GM21381 (cell line): ENCODE measurements at regions not wholly inside any gene's neighbourhood (a gene's known extent, or its start where the extent isn't known, plus 50 kb on each side); places are given as distances from the start of the nearest gene placed in this dataset.
"Not testable (repeated sequence)": the region's sequence is repeated elsewhere in the genome, so short reads cannot be mapped to it uniquely, and the experiment has no call there.

Experiments
- ATAC-seq: cut with Tn5 transposase; IDR thresholded peaks from one replicate; pipeline ENCODE4 v1.9.1; 2021; ENCODE audit warnings: mild to moderate bottlenecking, moderate library complexity; ENCODE audit not compliant: unreplicated experiment

DNA sequence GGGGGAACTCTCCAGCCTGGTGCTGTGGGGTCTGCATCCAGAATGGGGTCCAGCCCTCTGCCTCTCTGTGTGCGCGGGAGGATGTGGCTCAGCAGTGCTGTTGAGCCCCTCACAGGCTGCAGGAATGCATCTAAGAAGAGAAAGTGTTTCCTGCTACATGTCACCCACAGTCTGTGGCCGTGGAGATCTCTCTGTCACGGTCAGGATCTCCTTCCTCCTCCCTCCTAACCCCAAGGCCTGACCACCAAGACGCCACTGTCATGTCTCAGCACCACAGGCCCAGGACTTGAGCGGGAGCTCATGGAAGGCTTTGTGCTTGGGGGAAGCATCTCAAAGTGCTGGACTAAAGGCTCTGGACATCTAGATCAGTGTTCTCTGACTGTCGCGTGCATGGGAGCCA is 90.1 kb downstream of the SREK1 start:
- no peak for ATAC-seq

DNA sequence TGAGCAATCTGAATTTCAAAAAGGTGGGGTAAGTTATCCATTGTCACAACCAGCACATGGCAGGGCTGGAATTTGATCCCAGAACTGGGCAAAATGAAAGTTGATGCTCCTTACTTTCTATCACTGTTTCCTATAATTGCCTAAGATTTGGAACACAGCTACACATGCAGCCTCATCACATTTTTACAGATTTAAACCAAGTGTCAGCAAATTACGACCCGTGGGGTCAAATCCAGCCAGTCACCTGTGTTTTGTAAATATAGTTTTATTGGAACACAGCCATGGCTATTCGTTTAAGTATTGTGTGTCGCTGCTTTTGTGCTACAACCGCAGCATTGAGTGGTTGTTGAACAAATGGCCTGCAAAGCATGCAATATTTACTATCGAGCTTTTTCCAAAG is 94.3 kb downstream of the SREK1 start:
- ATAC-seq: no peak

DNA sequence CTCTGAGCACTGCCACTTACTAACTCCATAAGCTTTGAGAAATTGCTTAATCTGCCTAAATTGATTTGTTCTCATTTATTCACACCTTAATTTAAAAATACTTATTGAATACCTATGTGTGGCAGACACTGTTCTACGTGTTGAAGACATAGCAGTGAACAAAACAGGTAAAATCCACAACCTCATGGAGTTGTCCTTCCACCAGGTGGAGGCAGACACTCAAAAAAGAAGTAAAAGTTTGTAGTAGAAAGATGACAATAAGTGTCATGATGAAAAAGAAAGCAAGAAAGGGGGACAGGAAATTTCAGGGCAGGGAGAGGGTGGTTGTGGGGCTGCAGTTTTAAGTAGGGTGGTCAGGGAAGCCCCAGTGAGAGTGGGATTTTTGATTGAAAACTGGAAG is 94.9 kb downstream of the SREK1 start:
- ATAC-seq: no peak

DNA sequence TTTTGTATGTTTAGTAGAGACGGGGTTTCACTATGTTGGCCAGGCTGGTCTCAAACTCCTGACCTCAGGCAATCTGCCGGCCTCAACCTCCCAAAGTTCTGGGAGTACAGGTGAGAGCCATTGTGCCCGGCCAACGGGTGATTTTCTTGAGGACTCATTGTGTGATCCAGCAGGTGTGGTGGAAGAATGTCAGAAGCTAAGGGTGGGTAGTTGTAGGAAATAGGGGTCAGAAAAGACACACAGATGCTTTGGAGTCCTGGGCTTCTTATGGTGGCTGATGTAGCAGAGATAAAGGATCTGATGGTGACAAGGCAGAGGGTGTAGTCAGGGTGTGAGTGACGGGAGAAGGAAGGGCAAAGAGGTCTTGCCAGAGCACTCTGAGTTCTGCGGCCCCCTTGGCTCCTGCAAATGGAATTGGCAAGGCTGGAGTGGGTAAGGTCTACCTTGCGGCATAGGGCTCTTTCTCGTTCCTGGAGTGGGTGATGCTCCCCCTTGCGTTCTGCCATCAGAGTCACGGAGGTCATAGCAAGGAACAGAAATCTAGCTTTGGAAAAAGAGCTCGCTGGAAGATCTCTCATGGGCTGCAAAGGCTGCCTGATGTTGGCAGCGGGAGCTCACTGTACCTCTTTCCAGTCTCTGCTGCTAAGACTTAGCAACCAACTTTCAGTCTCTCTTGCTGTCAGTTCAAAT is 97.2 kb downstream of the SREK1 start:
- ATAC-seq: no peak

DNA sequence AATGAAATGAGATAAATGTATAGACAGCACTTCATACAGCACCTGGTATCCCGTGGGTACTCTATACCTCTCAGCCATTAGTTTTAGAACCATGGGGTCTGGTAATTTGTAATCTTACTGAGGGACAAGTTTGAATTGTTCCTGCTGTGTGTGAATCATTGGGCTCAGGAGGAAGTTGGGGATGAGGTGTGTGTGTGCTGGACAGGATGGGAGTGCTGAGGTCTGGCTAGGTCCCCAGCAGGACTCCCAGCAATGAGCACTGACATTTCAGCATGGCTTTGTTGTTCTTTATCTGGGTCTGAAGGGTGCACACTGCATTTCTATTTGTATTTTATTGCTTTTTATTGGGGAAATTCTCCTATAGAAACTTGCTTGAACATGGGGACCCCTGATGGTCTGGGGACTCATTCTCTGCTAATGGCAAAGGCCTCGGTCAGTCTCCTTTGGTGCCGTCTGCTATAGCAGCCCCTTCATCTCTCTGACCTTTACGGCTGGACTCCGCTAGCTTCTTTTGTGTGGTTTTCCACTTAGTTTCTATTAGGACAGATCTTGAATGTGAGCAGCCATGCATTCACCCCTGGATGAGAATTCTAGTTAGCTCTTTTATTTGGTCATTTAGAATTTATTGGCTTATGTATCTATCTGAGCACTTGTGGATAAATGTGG is 98.1 kb downstream of the SREK1 start:
- ATAC-seq: no peak

DNA sequence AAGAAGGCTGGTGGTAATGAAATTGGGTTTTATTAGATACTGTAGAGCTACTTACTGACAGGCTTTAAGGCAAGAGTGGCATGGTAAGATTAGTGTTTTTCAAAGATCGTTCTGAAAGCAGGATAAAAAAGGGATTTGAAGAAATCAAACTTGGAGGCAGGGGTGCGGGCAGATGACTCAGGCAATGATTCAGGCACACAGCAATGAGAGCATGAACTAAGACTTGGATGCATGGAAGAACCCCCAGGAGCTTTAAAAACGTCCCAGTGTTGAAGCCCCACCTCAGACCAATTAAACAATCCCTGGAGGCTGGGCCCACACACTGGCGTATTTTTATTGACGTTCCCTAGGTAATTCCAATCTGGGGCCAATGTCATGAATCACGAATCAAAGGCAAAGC is 102.5 kb downstream of the SREK1 start:
- no peak for ATAC-seq

DNA sequence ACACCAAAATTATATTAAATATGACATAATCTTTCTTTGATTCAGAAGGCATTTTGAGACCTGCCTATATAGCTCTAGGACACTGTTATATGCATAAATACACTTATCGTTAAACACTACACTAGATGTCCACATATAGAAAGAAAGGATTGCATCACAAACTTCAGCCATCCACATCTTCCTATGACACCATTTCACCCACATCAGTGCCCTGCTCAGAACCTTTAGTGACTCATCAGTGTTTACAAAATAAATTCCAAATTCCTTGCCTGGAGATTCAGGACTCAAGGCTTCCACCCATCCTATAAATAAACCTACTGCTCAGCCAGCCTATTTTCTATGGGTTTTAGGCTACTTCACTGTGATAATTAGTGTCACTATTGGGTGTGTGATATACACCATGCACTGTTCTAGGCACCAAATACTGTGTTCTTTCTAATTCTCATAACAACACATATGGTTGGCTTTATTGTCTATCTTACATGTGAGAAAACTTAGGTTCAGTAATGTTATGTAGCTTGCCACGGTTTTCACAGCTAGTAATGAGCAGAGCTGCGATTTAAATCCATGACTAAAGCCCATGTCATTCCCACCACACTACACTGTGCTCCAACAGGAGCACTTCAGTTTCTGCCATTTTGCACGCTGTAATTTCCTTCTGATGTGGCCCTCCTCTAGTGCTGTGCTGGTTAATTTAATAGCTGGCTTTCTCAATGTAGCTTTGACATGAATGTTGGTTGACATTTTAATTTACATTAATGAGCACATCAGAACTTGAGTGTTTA is 103.3 kb downstream of the SREK1 start:
- ATAC-seq: no peak

DNA sequence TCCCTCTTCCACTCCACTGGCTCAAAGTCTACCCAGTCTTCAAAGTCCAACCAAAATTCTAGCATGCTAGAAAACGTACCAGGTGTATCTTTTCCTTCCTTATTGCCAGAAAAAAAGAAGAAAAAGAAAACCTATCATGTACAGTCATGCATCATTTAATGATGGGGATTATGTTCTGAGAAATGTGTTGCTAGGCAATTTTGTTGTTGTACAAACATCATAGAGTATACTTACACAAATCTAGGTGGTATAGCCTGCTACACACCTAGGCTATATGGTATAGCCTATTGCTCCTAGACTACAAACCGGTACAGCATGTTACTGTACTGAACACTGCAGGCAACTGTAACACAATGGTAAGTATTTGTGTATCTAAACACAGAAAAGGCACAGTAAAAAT is 104.8 kb downstream of the SREK1 start:
- no peak for ATAC-seq

DNA sequence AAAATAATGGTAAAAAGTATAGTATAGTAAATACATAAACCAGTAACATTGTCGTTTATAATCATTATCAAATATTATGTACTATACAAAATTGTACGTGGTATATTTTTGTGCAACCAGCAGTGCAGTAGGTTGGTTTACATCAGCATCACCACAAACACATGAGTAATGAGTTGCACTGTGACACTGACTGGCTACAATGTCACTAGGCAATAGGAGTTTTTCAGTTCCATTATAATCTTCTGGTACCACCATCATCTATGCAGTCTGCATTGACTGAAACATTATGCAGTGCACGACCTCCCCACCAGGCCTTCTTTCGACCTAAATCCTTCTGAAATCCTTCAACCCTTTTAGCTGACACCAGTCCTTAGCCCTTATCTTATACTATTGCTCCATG is 105.8 kb downstream of the SREK1 start:
- no peak for ATAC-seq

DNA sequence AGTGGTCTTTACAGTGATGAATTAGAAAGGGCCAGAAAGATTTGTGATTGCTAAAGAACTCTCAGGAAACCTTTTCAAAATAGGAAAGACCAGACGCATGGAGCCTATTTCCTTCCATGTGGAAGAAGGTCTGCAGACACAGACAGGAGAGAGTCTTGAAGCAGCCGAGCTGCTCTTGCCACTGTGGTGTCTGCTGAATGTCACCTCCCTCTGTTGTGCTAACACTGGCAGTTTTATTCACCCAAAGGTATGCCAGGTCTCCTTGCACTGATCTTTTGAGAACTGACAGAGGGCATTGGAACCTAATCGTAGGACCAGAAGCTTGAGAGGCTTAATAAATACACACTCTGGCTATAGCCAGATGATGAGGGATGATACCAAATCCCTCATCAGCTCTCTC is 108.7 kb downstream of the SREK1 start:
- ATAC-seq: no peak

DNA sequence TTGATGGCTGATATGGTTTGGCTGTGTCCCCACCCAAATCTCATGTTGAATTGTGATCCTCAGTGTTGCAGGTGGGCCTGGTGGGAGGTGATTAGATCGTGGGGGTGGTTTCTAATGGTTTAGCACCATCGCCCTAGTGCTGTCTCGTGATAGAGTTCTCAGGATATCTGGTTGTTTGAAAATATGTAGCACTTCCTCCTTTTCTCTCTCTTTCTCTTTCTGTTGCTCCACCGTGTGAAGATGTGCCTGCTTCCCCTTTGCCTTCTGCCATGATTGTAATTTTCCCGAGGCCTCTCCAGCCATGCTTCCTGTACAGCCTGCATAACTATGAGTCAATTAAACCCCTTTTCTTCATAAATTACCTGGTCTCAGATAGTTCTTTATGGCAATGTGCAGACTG is 111.6 kb downstream of the SREK1 start:
- no peak for ATAC-seq

DNA sequence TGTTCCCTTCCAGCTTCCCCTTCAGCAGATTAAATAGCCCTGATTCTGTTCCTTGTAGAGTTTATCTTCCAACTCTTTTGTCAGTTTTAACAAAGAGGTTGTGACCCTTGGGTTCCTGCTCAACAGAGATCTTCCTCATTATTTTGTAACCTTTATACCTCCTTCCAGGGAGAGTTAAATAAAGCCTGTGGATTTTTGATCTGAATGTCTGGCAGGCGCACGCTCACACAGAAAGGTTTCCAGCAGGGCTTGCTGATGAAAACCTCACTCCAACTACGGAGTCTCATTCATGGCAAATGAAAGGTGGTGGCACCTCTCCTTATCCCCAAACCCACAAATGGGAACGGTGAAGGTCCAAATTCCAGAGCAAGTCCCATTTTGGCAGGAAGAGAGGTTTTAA is 129.0 kb downstream of the SREK1 start:
- no peak for ATAC-seq

DNA sequence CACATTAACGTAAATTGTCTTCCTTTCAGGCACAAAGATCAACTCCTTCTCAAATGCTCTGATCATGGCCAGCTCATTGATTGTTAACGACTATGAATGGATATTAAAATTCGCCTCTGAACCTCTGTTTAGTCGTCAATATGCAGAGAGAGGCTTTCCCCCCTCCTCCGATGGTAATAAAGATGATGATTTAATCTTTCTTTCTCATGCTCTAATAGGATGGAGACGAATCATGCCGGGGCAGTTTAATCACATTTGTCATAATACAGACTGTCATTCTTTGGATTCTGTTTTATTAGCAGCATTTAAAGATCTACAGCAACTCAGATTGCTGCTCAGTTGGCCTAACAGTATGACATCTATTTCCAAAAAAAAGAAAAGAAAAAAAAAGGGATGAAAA is 132.9 kb downstream of the SREK1 start:
- ATAC-seq: no peak

DNA sequence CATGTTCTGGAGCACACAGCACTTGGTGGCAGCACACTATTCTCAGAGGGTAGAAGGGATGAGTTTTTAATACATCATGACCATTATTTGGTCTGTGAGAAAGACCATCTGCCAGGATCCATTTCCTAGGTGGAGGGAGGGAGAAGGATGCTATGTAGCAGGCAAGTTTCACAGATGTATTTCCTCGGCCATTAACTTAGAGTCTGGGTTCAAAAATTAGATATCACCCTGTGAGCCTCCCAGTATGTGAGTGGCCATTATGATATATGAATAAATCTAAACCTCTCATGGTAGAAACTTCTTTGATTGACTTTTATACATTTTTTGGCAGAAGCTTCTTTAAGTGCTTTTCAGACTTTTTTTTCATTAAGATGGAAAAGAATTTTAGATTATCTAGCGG is 133.9 kb downstream of the SREK1 start:
- ATAC-seq: no peak

DNA sequence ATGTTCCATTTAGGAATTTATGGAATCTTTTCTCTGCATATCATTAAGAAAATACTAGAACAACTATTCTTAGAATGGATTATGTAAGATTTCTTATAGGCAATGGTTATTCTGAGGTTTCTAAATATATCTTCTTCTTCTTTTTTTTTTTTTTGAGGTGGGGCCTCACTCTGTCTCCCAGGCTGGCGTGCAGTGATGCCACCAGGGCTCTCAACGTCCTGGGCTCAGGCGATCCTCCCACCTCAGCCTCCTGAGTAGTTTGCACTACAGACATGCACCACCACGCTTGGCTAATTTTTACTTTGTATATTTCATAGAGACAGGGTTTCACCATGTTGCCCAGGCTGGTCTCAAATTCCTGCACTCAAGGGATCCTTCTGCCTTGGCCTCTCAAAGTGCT is 137.2 kb downstream of the SREK1 start:
- no peak for ATAC-seq

DNA sequence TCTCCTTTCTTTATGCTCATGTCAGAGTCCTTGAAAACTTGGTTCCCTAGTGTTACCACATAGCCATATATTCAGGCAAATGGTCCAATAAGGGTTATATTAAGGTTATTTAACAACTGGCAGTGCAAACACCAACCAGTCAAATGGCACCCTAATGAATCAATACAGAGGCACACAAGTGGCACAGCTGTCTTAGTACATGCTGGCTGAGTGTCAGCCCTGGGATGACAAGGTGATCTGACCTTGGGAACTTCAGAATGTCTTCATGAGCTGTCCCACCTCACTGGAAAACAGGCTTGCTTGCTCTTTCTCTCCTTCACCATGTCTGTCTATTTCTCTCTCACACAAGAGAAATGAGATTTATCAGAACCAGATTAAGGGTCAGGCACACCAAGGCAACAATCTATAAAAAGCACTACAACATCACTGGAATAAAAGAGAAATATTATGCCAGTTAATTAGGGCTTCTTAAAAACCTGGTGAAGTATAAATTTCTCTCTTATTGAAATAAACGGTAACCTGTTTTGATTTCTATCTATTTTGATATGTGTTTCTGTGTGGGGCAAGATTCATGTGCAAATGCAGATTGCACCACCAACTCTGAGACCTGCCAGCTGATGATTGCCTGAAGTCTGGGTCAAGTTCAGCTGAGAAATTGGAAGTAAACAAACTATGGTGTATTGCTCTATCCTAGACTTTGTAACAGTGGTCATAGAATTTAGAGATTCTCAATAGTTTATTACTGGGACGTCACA is 140.7 kb downstream of the SREK1 start:
- no peak for ATAC-seq

DNA sequence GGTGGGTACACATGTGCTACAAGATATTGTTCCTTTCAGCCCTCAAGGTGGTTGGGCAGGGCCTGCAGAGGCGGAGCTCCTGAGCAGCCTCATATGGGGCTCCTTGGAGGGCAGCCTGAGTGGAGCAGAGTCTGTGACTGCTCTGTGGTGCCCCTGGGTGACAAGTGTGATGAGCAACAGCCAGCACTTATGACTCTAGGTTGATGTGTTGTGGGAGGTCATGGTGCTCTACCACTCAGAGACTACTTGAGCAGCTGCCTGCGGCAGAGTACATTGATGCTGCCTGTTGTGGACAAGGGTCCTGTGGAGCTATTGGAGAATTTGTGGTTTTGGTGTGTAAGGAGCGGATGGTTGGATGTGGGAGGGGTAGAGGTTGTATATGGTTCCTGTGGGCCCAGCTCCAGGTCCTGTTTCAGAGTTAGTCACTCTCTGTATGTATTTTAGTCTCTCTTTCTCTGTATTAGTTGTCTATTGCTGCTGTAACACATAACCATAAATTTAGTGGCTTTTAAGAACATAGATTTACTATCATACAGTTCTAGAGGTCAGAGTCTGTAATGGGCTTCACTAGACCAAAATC is 141.3 kb downstream of the SREK1 start:
- ATAC-seq: no peak

DNA sequence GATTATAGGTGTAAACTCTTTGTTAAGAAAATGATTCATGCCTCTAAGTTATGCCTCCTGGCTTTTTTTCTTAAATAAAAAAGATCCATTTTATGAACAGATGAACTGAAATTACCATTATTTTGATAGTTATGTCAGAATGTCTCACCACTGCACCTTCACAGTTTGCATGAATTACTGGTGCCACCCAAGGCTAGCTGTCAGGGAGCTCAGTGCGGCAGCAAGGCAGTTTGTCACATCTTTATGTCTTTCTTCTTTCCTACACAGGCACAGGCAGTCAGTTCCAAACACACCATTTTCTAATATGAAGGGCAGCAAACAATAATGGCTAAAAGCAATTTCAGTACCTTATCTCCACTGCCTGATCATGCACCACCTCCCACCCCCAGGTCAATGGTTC is 147.7 kb downstream of the SREK1 start:
- no peak for ATAC-seq

DNA sequence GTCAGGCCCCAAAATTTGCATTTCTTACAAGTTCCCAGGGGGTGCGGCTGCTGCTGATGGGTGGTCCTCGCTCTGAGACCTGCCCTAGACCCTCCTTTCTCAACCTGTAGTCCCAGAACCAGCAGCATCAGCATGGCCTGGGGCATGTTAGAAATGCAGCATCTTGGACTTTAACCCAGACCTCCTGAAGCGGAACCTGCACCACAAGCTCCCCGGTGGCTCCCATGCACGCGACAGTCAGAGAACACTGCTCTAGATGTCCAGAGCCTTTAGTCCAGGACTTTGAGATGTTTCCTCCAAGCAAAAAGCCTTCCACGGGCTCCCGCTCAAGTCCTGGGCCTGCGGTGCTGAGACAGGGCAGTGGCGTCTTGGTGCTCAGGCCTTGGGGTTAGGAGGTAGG is 149.8 kb downstream of the SREK1 start:
- not testable (repeated sequence) for ATAC-seq

DNA sequence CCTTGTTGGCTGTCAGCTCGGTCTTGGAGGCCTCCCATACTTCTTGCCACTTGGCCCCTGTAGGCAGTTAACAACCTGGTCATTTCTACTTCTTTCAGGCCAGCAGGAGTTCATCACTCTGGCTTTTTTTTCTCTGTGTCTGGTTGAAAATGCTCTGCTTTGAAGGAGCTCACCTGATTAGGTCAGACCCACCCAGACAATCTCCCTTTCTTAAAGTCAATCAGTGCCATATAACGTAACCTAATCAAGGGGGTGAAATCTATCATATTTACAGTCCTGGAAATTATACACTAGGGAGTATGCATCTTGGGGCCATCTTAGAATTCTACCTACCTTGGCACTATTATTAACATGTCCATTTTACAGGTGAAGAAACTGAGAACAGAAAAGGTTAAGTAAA is 155.4 kb downstream of the SREK1 start:
- no peak for ATAC-seq

DNA sequence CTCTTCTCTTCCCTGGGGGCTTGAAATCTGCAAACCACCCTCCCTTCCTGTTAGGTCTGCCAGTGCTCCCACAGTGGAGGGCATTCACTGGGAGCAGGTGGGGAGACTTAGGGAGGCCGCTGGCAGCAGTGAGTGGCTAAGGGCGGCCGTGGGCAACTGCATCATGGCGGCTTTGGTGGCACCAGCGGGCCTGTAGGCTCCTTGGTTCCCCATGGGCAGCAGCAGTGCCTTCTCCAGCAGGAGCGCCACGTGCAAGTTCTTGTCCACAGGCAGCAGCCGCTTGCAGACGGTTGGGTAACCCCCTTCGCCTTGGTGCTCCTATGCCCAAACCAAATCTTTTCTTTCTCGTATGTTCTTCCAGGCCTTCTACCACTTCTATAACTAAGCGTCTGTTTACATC is 158.2 kb downstream of the SREK1 start:
- ATAC-seq: no peak
